H4 (cell line): ENCODE measurements at regions not wholly inside any gene's neighbourhood (a gene's known extent, or its start where the extent isn't known, plus 50 kb on each side); places are given as distances from the start of the nearest gene placed in this dataset.

Experiments used
- DNase-seq: peaks from one replicate; pipeline ENCODE4 v3.0.0-alpha.2; 2015; ENCODE audit warnings: low spot score

- no peak for DNase-seq
Measured at GRCh38 chr2:133941666-133942065, 312.2 kb upstream of the MGAT5 start.

- DNase-seq, result no peak
Measured at GRCh38 chr2:133942398-133942797, 311.5 kb upstream of the MGAT5 start.

- DNase-seq, result no peak
Measured at GRCh38 chr2:133943108-133943507, 310.8 kb upstream of the MGAT5 start.

- DNase-seq, result no peak
Measured at GRCh38 chr2:133945089-133945488, 308.8 kb upstream of the MGAT5 start.

GRCh38 chr2:133947057-133947456, 306.8 kb upstream of the MGAT5 start:
- DNase-seq, result no peak

GRCh38 chr2:133948610-133949290, 305.1 kb upstream of the MGAT5 start:
- no peak for DNase-seq

GRCh38 chr2:133949595-133949994, 304.3 kb upstream of the MGAT5 start:
- no peak for DNase-seq

GRCh38 chr2:133951209-133951608, 302.7 kb upstream of the MGAT5 start:
- DNase-seq, result no peak

- DNase-seq, result no peak
Measured at GRCh38 chr2:133952420-133952819, 301.5 kb upstream of the MGAT5 start.

- no peak for DNase-seq
Measured at GRCh38 chr2:133952896-133953295, 301.0 kb upstream of the MGAT5 start.

- no peak for DNase-seq
Measured at GRCh38 chr2:133953524-133953923, 300.3 kb upstream of the MGAT5 start.

- DNase-seq, result no peak
Measured at GRCh38 chr2:133954636-133955035, 299.2 kb upstream of the MGAT5 start.

- no peak for DNase-seq
Measured at GRCh38 chr2:133955169-133955568, 298.7 kb upstream of the MGAT5 start.

GRCh38 chr2:133956434-133956935, 297.4 kb upstream of the MGAT5 start:
- no peak for DNase-seq

- no peak for DNase-seq
Measured at GRCh38 chr2:133957724-133958480, 296.0 kb upstream of the MGAT5 start.

GRCh38 chr2:133959066-133959465, 294.8 kb upstream of the MGAT5 start:
- no peak for DNase-seq

GRCh38 chr2:133966720-133967304, 287.1 kb upstream of the MGAT5 start:
- no peak for DNase-seq

GRCh38 chr2:133967326-133967725, 286.5 kb upstream of the MGAT5 start:
- DNase-seq, result no peak

GRCh38 chr2:133968446-133968845, 285.4 kb upstream of the MGAT5 start:
- DNase-seq, result no peak

GRCh38 chr2:133970641-133971040, 283.2 kb upstream of the MGAT5 start:
- DNase-seq, result no peak

- DNase-seq, result no peak
Measured at GRCh38 chr2:133972297-133972696, 281.6 kb upstream of the MGAT5 start.

- DNase-seq, result no peak
Measured at GRCh38 chr2:133972786-133973185, 281.1 kb upstream of the MGAT5 start.

GRCh38 chr2:133974353-133974752, 279.5 kb upstream of the MGAT5 start:
- DNase-seq, result no peak
